ENCODE measurements at regions not wholly inside any gene's neighbourhood (a gene's known extent, or its start where the extent isn't known, plus 50 kb on each side); places are given as distances from the start of the nearest gene placed in this dataset.

DNA sequence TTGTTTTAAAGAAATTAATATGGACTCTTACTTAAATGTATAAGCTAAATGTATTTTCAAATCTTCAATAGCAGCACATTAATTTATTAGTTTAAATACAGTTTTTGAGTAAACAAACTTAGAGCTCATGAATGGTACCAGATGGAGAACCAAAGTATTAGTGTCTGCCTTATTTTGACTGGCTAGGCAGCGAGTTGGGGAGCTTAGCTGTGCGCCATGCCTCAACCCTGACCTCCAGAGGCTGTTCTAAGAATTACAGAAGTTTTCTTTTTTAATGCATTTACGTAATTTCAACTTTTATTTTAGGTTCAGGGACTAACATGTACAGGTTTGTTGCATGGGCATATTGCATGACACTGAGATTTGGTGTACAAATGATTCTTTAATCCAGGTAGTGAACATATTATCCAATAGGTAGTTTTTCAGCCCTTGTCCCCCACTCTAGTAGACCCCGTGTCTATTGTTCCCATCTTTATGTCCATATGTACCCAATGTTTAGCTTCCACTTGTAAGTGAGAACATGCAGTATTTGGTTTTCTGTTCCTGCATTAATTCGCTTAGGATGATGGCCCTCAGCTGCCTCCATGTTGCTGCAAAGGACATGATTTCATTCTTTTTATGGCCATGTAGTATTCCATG is 166.8 kb downstream of the IQUB start:
- TF ChIP-seq, protein P1, sequence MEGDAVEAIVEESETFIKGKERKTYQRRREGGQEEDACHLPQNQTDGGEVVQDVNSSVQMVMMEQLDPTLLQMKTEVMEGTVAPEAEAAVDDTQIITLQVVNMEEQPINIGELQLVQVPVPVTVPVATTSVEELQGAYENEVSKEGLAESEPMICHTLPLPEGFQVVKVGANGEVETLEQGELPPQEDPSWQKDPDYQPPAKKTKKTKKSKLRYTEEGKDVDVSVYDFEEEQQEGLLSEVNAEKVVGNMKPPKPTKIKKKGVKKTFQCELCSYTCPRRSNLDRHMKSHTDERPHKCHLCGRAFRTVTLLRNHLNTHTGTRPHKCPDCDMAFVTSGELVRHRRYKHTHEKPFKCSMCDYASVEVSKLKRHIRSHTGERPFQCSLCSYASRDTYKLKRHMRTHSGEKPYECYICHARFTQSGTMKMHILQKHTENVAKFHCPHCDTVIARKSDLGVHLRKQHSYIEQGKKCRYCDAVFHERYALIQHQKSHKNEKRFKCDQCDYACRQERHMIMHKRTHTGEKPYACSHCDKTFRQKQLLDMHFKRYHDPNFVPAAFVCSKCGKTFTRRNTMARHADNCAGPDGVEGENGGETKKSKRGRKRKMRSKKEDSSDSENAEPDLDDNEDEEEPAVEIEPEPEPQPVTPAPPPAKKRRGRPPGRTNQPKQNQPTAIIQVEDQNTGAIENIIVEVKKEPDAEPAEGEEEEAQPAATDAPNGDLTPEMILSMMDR (IDR thresholded peaks at IDR 0.05): peak; percentile 14 to 74
- Histone ChIP-seq H3K4me3 (no peak overlapping the region), H3K4me1 (no peaks in the 10 kb centered on the region), H3K9me3 (no peaks in the 10 kb centered on the region), H3K27me3 (no peaks in the 10 kb centered on the region), H3K27ac (no peak overlapping the region), H3K36me3 (no peaks in the 10 kb centered on the region)
- no peak for DNase-seq (ENCODE audit: low spot score)

DNA sequence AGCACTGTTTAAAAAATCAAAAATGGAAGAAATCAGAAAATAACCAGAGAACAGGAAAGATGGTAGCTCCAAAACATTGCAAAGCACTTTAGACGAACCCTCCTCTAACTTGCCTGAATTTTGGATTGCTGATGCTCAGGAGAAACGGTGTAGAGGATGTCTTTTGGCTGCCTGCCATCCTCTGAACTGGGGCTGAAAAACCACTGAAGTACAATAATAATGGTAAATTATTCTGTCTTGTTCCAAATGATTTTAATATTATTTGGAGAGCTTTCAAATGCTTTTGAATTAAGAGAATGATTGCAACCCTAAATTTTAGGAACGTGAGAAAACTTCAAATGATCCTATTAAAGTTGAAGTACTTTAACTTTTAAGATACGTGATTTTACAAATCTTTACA is 167.3 kb upstream of the SLC13A1 start:
- TF ChIP-seq, protein P1 (IDR thresholded peaks at IDR 0.05): no peak
- H3K27ac ChIP-seq: no peak overlapping the region
- no peak overlapping the region for H3K4me3 ChIP-seq
- no peaks in the 10 kb centered on the region for H3K27me3 ChIP-seq
- H3K4me1 ChIP-seq: no peaks in the 10 kb centered on the region
- no peak for DNase-seq (ENCODE audit: low spot score)
- H3K9me3 ChIP-seq: no peaks in the 10 kb centered on the region
- H3K36me3 ChIP-seq: no peaks in the 10 kb centered on the region

DNA sequence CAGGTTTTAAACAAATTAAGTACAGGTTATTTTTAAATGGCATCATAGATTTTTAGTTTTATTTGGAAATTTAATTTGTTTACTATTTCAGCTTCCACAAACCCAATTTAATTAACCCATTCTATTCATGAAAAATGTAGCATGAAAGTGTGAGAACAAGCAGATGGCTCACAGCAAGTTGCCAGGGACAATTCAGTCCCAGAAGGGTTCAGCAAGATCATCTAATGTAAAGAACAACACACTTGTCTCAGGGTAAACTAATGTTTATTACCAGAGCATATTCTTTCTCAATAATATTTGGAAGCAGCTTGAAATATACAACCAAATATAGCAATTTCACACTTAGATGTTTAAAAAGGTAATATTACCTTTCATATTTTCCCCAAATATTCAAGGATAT is 166.9 kb upstream of the SLC13A1 start:
- Histone ChIP-seq H3K27ac (no peak overlapping the region), H3K9me3 (no peaks in the 10 kb centered on the region), H3K27me3 (no peaks in the 10 kb centered on the region), H3K4me3 (no peak overlapping the region), H3K4me1 (no peaks in the 10 kb centered on the region), H3K36me3 (no peaks in the 10 kb centered on the region)
- no peak for DNase-seq (ENCODE audit: low spot score)
- TF ChIP-seq, protein P1 (IDR thresholded peaks at IDR 0.05): no peak

DNA sequence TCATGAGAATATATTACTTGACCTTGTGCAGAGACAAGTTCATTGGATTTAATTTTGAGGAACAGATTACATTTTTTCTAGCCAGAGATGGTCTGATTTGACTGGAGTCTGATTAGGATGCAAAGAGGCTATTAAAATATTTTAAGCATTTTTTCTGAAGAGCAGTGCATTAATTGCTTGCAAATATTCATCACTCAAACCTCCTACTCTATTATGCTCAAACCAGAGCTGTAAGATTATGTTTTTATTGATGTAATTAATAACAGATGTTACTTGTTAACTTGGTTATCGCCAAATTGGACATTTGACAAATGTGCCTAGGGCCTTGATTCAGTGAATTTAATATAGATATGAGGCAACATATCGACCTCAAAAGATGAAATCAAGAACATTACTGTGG is 160.9 kb upstream of the SLC13A1 start:
- H3K4me1 ChIP-seq: no peaks in the 10 kb centered on the region
- no peak for DNase-seq (ENCODE audit: low spot score)
- no peak overlapping the region for H3K27ac ChIP-seq
- TF ChIP-seq, protein P1 (IDR thresholded peaks at IDR 0.05): no peak
- H3K27me3 ChIP-seq: no peaks in the 10 kb centered on the region
- no peaks in the 10 kb centered on the region for H3K36me3 ChIP-seq
- H3K4me3 ChIP-seq: no peak overlapping the region
- H3K9me3 ChIP-seq: no peaks in the 10 kb centered on the region

DNA sequence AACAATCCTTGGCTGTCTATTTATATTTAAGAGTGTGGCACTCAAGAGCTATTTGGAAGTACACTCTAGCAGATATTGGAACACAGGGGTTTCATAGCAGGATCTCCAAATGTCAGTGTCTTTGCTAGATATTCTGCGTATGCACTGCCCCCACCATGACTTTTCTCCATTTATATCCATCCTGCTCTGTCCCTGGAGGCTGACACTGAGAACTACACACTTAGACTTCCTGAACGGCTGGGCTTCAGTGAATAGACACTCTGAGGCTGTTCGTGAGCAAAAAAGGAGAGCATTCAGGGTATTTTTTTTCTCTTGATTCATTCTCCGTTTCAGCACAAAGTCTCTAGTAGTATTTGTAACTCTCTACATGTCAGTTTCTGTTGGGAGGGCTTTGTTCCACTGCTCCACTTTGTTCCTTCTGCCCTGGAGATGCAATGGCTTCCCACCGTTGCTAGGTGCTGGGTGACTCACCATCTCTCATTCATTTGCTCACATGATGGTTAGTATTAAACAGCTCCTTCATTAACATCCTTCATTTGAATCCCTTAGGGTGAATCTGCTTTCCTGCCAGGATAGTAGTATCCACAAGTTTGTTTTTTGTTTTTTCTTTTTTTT is 155.9 kb upstream of the SLC13A1 start:
- Histone ChIP-seq H3K4me1 (no peaks in the 10 kb centered on the region), H3K9me3 (no peaks in the 10 kb centered on the region), H3K27ac (no peak overlapping the region), H3K36me3 (no peaks in the 10 kb centered on the region), H3K27me3 (no peaks in the 10 kb centered on the region), H3K4me3 (no peak overlapping the region)
- no peak for DNase-seq (ENCODE audit: low spot score)
- TF ChIP-seq, protein P1 (IDR thresholded peaks at IDR 0.05): no peak

DNA sequence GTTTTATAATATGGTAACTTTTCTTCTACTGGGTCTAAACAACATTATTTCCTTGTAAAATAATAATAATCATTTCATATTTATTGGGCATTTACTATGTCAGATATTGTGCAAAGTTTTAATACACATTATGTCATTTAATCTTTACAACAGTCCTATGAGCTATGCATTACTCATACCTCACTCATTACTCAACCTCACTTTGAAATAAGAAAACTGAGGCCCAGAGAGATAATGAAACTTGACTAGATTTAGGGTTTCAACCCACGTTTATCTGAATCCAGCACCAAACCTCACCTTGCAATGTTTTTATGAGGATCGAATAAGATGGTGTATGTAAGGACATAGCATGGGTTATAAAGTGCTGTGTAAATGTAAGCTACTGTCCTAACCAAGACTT is 153.2 kb upstream of the SLC13A1 start:
- Histone ChIP-seq H3K27ac (no peak overlapping the region), H3K36me3 (no peaks in the 10 kb centered on the region), H3K9me3 (no peaks in the 10 kb centered on the region), H3K4me1 (no peaks in the 10 kb centered on the region), H3K27me3 (no peaks in the 10 kb centered on the region), H3K4me3 (no peak overlapping the region)
- TF ChIP-seq, protein P1 (IDR thresholded peaks at IDR 0.05): no peak
- DNase-seq (ENCODE audit: low spot score): no peak

Data from right atrium auricular region (tissue), 2 donors.